ENCODE measurements at regions not wholly inside any gene's neighbourhood (a gene's known extent, or its start where the extent isn't known, plus 50 kb on each side); places are given as distances from the start of the nearest gene placed in this dataset.

DNA sequence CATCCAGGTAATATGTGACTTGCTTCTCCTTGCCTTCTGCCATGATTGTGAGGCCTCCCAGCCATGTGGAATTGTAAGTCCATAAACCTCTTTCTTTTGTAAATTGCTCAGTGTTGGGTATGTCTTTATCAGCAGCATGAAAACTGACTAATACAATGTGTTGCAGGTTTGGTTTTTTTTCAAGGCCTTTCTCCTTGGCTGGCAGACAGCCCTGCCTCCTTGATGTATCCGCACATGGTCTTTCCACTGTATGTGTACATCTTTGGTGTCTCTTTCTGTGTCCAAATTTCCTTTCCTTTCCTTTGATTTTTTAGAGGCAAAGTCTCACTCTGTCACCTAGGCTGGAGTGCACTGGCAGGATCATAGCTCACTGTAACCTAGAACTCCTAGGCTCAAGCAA, 260.1 kb downstream of the TUSC7 start:
- 94% methylated on average over 1 of the region's 1 CpG for WGBS
- TF ChIP-seq, protein P1, sequence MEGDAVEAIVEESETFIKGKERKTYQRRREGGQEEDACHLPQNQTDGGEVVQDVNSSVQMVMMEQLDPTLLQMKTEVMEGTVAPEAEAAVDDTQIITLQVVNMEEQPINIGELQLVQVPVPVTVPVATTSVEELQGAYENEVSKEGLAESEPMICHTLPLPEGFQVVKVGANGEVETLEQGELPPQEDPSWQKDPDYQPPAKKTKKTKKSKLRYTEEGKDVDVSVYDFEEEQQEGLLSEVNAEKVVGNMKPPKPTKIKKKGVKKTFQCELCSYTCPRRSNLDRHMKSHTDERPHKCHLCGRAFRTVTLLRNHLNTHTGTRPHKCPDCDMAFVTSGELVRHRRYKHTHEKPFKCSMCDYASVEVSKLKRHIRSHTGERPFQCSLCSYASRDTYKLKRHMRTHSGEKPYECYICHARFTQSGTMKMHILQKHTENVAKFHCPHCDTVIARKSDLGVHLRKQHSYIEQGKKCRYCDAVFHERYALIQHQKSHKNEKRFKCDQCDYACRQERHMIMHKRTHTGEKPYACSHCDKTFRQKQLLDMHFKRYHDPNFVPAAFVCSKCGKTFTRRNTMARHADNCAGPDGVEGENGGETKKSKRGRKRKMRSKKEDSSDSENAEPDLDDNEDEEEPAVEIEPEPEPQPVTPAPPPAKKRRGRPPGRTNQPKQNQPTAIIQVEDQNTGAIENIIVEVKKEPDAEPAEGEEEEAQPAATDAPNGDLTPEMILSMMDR (IDR thresholded peaks at IDR 0.05): no peak
- no peak for TF ChIP-seq POLR2AphosphoS5 (IDR thresholded peaks at IDR 0.05)
- TF ChIP-seq POLR2A (IDR thresholded peaks at IDR 0.05): no peak
- Histone ChIP-seq H3K4me3 (no peak overlapping the region), H3K27me3 (replicated peaks; ENCODE audit: insufficient read depth) (no peaks in the 10 kb centered on the region), H3K4me1 (replicated peaks) (no peaks in the 10 kb centered on the region), H3K27ac (no peak overlapping the region), H3K9me3 (no peaks in the 10 kb centered on the region), H3K36me3 (no peaks in the 10 kb centered on the region)
- DNase-seq (ENCODE audit: low spot score): no peak
- intact Hi-C loops (cut with DNase I): no loop called here

- H3K27ac ChIP-seq: no peak overlapping the region
- H3K27me3 ChIP-seq (replicated peaks; ENCODE audit: insufficient read depth): no peaks in the 10 kb centered on the region
- no peak overlapping the region for H3K4me3 ChIP-seq
- 33% methylated on average over 4 of the region's 4 CpGs for WGBS
- TF ChIP-seq, protein P1 (IDR thresholded peaks at IDR 0.05): no peak
- TF ChIP-seq POLR2AphosphoS5 (IDR thresholded peaks at IDR 0.05): no peak
- TF ChIP-seq POLR2A (IDR thresholded peaks at IDR 0.05): no peak
- H3K36me3 ChIP-seq: no peaks in the 10 kb centered on the region
- no peak for DNase-seq (ENCODE audit: low spot score)
- no peaks in the 10 kb centered on the region for H3K4me1 ChIP-seq (replicated peaks)
- no peaks in the 10 kb centered on the region for H3K9me3 ChIP-seq
- intact Hi-C loops (cut with DNase I): no loop called here
Observed at GRCh38 chr3:116971531-116971930, 262.0 kb downstream of the TUSC7 start.

DNA sequence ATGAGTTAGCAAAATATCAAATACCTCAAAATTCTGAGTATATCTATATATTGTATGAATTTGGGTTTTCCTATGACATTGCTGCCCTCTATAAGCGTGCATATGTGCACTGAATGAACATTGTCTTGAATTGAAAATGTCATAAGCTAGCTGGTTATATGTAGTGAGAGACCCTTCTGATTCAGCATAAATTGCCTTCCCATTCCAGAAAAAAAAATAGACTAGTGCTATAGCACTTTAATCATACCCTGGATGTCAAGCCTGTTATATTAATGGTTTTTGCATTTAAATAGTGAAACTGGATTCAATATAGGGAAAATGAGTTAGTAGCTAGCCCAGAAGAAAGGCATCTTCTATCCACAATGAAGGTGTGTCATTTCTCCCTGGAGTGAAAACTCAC, 265.1 kb downstream of the TUSC7 start:
- intact Hi-C loops (cut with DNase I): no loop called here
- H3K4me1 ChIP-seq (replicated peaks): no peaks in the 10 kb centered on the region
- DNase-seq (ENCODE audit: low spot score): no peak
- TF ChIP-seq POLR2AphosphoS5 (IDR thresholded peaks at IDR 0.05): no peak
- TF ChIP-seq, protein P1 (IDR thresholded peaks at IDR 0.05): no peak
- H3K4me3 ChIP-seq: no peak overlapping the region
- no peaks in the 10 kb centered on the region for H3K27me3 ChIP-seq (replicated peaks; ENCODE audit: insufficient read depth)
- H3K27ac ChIP-seq: no peak overlapping the region
- no peaks in the 10 kb centered on the region for H3K36me3 ChIP-seq
- 87% methylated on average over 1 of the region's 1 CpG for WGBS
- no peaks in the 10 kb centered on the region for H3K9me3 ChIP-seq

DNA sequence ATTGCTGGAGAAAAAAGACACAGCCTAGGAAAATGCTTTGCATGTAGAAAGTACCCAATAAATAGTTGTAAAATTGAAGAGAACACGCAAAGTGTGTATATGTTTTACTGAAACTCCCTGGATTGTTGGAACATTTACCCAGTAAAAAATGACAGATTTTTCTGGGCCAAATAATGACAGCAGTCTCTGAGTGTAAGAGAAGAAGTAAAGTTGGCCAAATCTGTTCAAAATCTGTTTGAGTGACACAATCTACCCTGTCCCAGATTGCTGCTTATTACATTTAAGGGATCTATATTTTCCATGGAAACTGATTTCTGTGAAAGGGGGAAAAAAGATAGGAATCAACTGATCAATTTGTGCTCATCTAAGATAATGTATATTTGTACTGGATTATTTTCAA, 267.9 kb downstream of the TUSC7 start:
- H3K9me3 ChIP-seq: no peaks in the 10 kb centered on the region
- intact Hi-C loops (cut with DNase I): no loop called here
- TF ChIP-seq POLR2A (IDR thresholded peaks at IDR 0.05) (no peak), POLR2AphosphoS5 (IDR thresholded peaks at IDR 0.05) (no peak)
- TF ChIP-seq, protein P1 (IDR thresholded peaks at IDR 0.05): no peak
- 45% methylated on average over 1 of the region's 1 CpG for WGBS
- no peaks in the 10 kb centered on the region for H3K4me1 ChIP-seq (replicated peaks)
- no peaks in the 10 kb centered on the region for H3K27me3 ChIP-seq (replicated peaks; ENCODE audit: insufficient read depth)
- H3K27ac ChIP-seq: no peak overlapping the region
- no peak for DNase-seq (ENCODE audit: low spot score)
- H3K4me3 ChIP-seq: no peak overlapping the region
- no peaks in the 10 kb centered on the region for H3K36me3 ChIP-seq

DNA sequence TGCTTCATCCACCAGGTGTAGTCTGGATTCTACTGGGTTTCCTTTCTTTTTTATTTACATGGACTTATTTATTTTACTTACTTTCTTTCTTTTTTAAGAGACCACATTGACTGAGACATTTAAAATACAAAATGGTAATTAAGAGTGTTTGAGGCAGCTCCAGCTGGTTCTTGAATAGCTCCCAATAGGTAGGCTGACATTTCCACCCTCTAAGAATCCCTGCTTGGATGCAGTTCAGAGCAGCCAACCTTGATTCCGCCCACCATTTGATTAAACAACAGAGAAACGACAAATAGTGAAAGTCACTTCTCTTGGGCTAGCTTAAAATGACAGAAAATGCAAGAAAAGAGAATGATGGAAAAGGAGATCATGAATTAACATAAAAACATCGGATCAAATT, 270.5 kb downstream of the TUSC7 start:
- TF ChIP-seq POLR2AphosphoS5 (IDR thresholded peaks at IDR 0.05) (no peak), POLR2A (IDR thresholded peaks at IDR 0.05) (no peak)
- TF ChIP-seq, protein P1 (IDR thresholded peaks at IDR 0.05): no peak
- Histone ChIP-seq H3K9me3 (no peaks in the 10 kb centered on the region), H3K36me3 (no peaks in the 10 kb centered on the region), H3K27ac (no peak overlapping the region), H3K27me3 (replicated peaks; ENCODE audit: insufficient read depth) (no peaks in the 10 kb centered on the region), H3K4me1 (replicated peaks) (no peaks in the 10 kb centered on the region), H3K4me3 (no peak overlapping the region)
- WGBS: 42% methylated on average over 3 of the region's 3 CpGs
- DNase-seq (ENCODE audit: low spot score): no peak
- intact Hi-C loops (cut with DNase I): no loop called here

Data from prostate gland (tissue), 2 donors.